MCF 10A (cell line): ENCODE measurements at regions not wholly inside any gene's neighbourhood (a gene's known extent, or its start where the extent isn't known, plus 50 kb on each side); places are given as distances from the start of the nearest gene placed in this dataset.

Source experiments
- BruUV-seq: library from RNA; stranded (reverse); fragments of 400-500 nt; replicated peaks from 2 replicates; lab custom pipeline; 2021; lab: Mats Ljungman, UMichigan
- CTCF ChIA-PET: fragments of 300-600 bp; sonication (Branson Sonifier 250); formaldehyde crosslinking; extraction: SDS; loops from one replicate; lab custom pipeline; 2021; ENCODE audit warnings: antibody characterized with exemption, inconsistent platforms; lab: Yijun Ruan, JAX
- POLR2A ChIA-PET: fragments of 300-600, 350-650 bp; sonication (Branson Sonifier 250); formaldehyde crosslinking; extraction: SDS; loops from one replicate; lab custom pipeline; 2020; ENCODE audit warnings: antibody characterized with exemption, inconsistent platforms; lab: Yijun Ruan, JAX
- DNase-seq: peaks from one replicate; pipeline ENCODE4 v3.0.0-alpha.2; 2018; ENCODE audit not compliant: unreplicated experiment
- H3K27ac Mint-ChIP-seq: one replicate; pipeline ENCODE4 v1.8.0; 2022; ENCODE audit warnings: mild to moderate bottlenecking, low read depth, mixed read lengths; ENCODE audit not compliant: unreplicated experiment
- H3K27me3 Mint-ChIP-seq: one replicate; pipeline ENCODE4 v1.8.0; 2022; ENCODE audit warnings: mixed read lengths; ENCODE audit not compliant: insufficient read depth, unreplicated experiment
- H3K36me3 Mint-ChIP-seq: one replicate; pipeline ENCODE4 v1.8.0; 2022; ENCODE audit warnings: mild to moderate bottlenecking, moderate library complexity, mixed read lengths; ENCODE audit not compliant: insufficient read depth, unreplicated experiment
- H3K4me1 Mint-ChIP-seq: one replicate; pipeline ENCODE4 v1.8.0; 2022; ENCODE audit warnings: mixed read lengths; ENCODE audit not compliant: insufficient read depth, unreplicated experiment
- H3K4me3 Mint-ChIP-seq: one replicate; pipeline ENCODE4 v1.8.0; 2022; ENCODE audit warnings: mild to moderate bottlenecking, moderate library complexity, mixed read lengths; ENCODE audit not compliant: unreplicated experiment
- H3K9me3 Mint-ChIP-seq: one replicate; pipeline ENCODE4 v1.8.0; 2022; ENCODE audit warnings: mixed read lengths; ENCODE audit not compliant: unreplicated experiment
- CTCF ChIP-seq: fragments of 200-600 bp; IDR thresholded peaks from one replicate; pipeline ENCODE4 v1.8.0; 2022; ENCODE audit warnings: antibody characterized with exemption, mild to moderate bottlenecking; ENCODE audit not compliant: unreplicated experiment
- intact Hi-C: fragments of 100-400 bp; cut with micrococcal nuclease; formaldehyde crosslinking; loops from 2 replicates; pipeline ENCODE4 v1.14.1; 2022

GRCh38 chr2:164046040-164046439 is 310.2 kb upstream of the FIGN start:
- H3K36me3 Mint-ChIP-seq, result no peaks in the 10 kb centered on the region
- no TSS peak for BruUV-seq

GRCh38 chr2:164044622-164045021 is 308.8 kb upstream of the FIGN start:
- Mint-ChIP-seq H3K27ac (no peak overlapping the region), H3K27me3 (no peaks in the 10 kb centered on the region), H3K4me1 (no peaks in the 10 kb centered on the region), H3K36me3 (no peaks in the 10 kb centered on the region), H3K4me3 (no peak overlapping the region), H3K9me3 (peaks cover 15% of the 10 kb centered on the region)
- no peak for TF ChIP-seq CTCF
- BruUV-seq, result no TSS peak
- peak; percentile 79 for DNase-seq
- ChIA-PET POLR2A (interaction anchor here (0.6 to 1.2 kb wide), 5 partner anchors 149 to 515 kb away, joined by 3 to 5 read pairs (median 3); no protein-coding TSS in a partner anchor), CTCF (interaction anchor here (0.9 kb wide), 1 partner anchor 60 kb away, joined by 3 read pairs; no protein-coding TSS in a partner anchor)
- intact Hi-C loops, result no loop called here

More at GRCh38 chr2:164046040-164046439, 310.2 kb upstream of the FIGN start:
- Mint-ChIP-seq H3K4me1 (no peaks in the 10 kb centered on the region), H3K9me3 (peaks cover 7% of the 10 kb centered on the region), H3K4me3 (no peak overlapping the region), H3K27ac (no peak overlapping the region), H3K27me3 (no peaks in the 10 kb centered on the region)
- peak; percentile 2 for DNase-seq
- no peak for TF ChIP-seq CTCF
- intact Hi-C loops, result no loop called here
- ChIA-PET POLR2A (no interaction called here), CTCF (interaction anchor here (1.7 kb wide), 1 partner anchor 15 kb away, joined by 5 read pairs; no protein-coding TSS in a partner anchor)

GRCh38 chr2:164039270-164039669 is 303.5 kb upstream of the FIGN start:
- Mint-ChIP-seq H3K9me3 (peaks cover 15% of the 10 kb centered on the region), H3K36me3 (no peaks in the 10 kb centered on the region), H3K27ac (no peak overlapping the region), H3K4me3 (no peak overlapping the region), H3K27me3 (no peaks in the 10 kb centered on the region), H3K4me1 (no peaks in the 10 kb centered on the region)
- CTCF ChIA-PET, result interaction anchor here (0.6 to 0.7 kb wide), 2 partner anchors 41 to 492 kb away, joined by 3 to 4 read pairs; no protein-coding TSS in a partner anchor
- DNase-seq, result no peak
- POLR2A ChIA-PET, result no interaction called here
- no peak for TF ChIP-seq CTCF
- no TSS peak for BruUV-seq
- intact Hi-C loops, result no loop called here

- intact Hi-C loops, result no loop called here
- TF ChIP-seq CTCF, result no peak
- no peaks in the 10 kb centered on the region for H3K9me3 Mint-ChIP-seq
Measured at GRCh38 chr2:164032995-164033394, 297.2 kb upstream of the FIGN start.

More at GRCh38 chr2:164032995-164033394, 297.2 kb upstream of the FIGN start:
- ChIA-PET POLR2A (interaction anchor here (0.5 kb wide), 1 partner anchor 152 kb away, joined by 3 read pairs; no protein-coding TSS in a partner anchor), CTCF (interaction anchor here (0.6 kb wide), 1 partner anchor 663 kb away, joined by 3 read pairs; no protein-coding TSS in a partner anchor)
- Mint-ChIP-seq H3K4me1 (peaks cover 5% of the 10 kb centered on the region), H3K27me3 (no peaks in the 10 kb centered on the region), H3K36me3 (no peaks in the 10 kb centered on the region), H3K27ac (no peak overlapping the region), H3K4me3 (no peak overlapping the region)
- no TSS peak for BruUV-seq
- DNase-seq, result no peak
